ENCODE measurements at regions not wholly inside any gene's neighbourhood (a gene's known extent, or its start where the extent isn't known, plus 50 kb on each side); places are given as distances from the start of the nearest gene placed in this dataset.
A peak's percentile ranks its signal among the peaks of the same experiment; 100 is the strongest.

DNA sequence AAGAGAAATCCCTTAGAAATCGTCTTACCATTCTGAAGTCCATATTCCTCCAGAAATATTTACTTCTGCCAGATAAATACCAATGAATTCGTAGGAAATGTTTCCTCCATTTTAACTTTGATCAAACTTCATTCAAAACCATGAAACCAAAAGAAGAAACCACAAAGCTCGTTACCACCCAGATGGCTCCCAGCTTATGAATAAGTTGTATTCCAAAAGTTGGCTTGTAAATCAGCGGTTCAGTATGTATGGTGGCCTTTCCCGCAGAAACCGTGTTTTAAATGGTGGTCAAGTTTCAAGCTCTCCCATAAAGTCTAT is 73.6 kb upstream of the RIPOR2 start:
- no peak overlapping the region for H3K4me3 ChIP-seq (ENCODE audit: control insufficient read depth in 1 of 2, extremely low read depth in 1 of 2, low read length in 1 of 2)

DNA sequence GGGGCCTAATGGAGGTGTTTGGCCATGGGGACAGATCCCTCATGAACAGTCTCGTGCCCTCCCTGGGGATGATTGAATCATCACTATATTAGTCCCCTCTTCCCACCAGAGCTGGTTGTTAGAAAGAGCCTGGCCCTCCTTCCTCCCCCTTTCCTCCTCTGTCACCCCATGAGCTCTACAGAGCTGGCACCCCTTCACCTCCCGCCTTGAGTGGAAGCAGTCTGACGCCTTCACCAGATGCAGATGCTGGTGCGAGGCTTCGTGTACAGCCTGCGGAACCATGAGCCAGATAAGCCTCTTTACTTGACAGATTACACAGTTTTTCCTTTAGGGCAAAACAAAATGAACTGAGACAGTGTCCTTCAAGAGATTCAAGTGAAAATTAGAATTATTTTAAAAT is 74.4 kb upstream of the RIPOR2 start:
- Mint-ChIP-seq H3K4me3 (peak overlapping the region in 1 of 3 donors; percentile 68), H3K9me3 (no peaks in the 10 kb centered on the region), H3K27me3 (no peaks in the 10 kb centered on the region), H3K27ac (peak overlapping the region; percentile 74 to 88), H3K4me1 (peaks cover 84 to 88% (median 86%) of the 10 kb centered on the region in 3 donors), H3K36me3 (no peaks in the 10 kb centered on the region)
- no peak overlapping the region for H3K27ac ChIP-seq (ENCODE audit: low read length)
- ChIA-PET POLR2A (interaction anchor here in 1 of 2 donors (0.6 to 1.0 kb wide), 2 partner anchors 18 to 24 kb away, joined by 3 read pairs; no protein-coding TSS in a partner anchor), CTCF (interaction anchor here in 1 of 2 donors (1.8 kb wide), 1 partner anchor 19 kb away, joined by 10 read pairs; no protein-coding TSS in a partner anchor)
- H3K4me1 ChIP-seq (ENCODE audit: control insufficient read depth in 1 of 2, extremely low read depth in 1 of 2, insufficient read depth in 2 of 2, low read length in 2 of 2) = peaks cover 47 to 51% of the 10 kb centered on the region in 2 experiments
- H3K36me3 ChIP-seq (ENCODE audit: control insufficient read depth in 2 of 2, extremely low read depth in 1 of 2, insufficient read depth in 1 of 2, low read length in 1 of 2) = peaks cover 0 to 4% of the 10 kb centered on the region in 2 donors
- DNase-seq (peak in 5 of 35 experiments; percentile 13 to 46 (median 24)), ATAC-seq (replicated peaks in 1 of 4) (no peak)
- H3K27me3 ChIP-seq (replicated peaks in 1 of 2; ENCODE audit: control insufficient read depth in 2 of 2, extremely low read depth in 1 of 2, insufficient read depth in 2 of 2, low read length in 1 of 2) = no peaks in the 10 kb centered on the region
- no peaks in the 10 kb centered on the region for H3K9me3 ChIP-seq
- H3K4me3 ChIP-seq (ENCODE audit: control insufficient read depth in 1 of 2, extremely low read depth in 1 of 2, low read length in 1 of 2) = no peak overlapping the region
- WGBS (ENCODE audit: insufficient coverage) = 83% methylated on average over 3 of the region's 6 CpGs

More for the DNA sequence above, 73.6 kb upstream of the RIPOR2 start:
- peaks cover 47 to 52% of the 10 kb centered on the region in 2 experiments for H3K4me1 ChIP-seq (ENCODE audit: control insufficient read depth in 1 of 2, extremely low read depth in 1 of 2, insufficient read depth in 2 of 2, low read length in 2 of 2)
- ChIA-PET CTCF (interaction anchor here (0.6 to 1.9 kb wide), 9 partner anchors 8 to 160 kb away, joined by 3 to 11 read pairs (median 3); no protein-coding TSS in a partner anchor), POLR2A (interaction anchor here (0.6 to 1.0 kb wide), 6 partner anchors 8 to 88 kb away, joined by 3 to 5 read pairs (median 3); no protein-coding TSS in a partner anchor)
- no peaks in the 10 kb centered on the region for H3K27me3 Mint-ChIP-seq
- H3K36me3 Mint-ChIP-seq = no peaks in the 10 kb centered on the region
- H3K27ac ChIP-seq (ENCODE audit: low read length) = peak overlapping the region; percentile 35
- H3K4me1 Mint-ChIP-seq = peaks cover 84 to 88% (median 86%) of the 10 kb centered on the region in 3 donors
- peak overlapping the region; percentile 37 to 68 (median 55) for H3K4me3 Mint-ChIP-seq
- no peaks in the 10 kb centered on the region for H3K9me3 ChIP-seq
- H3K36me3 ChIP-seq (ENCODE audit: control insufficient read depth in 2 of 2, extremely low read depth in 1 of 2, insufficient read depth in 1 of 2, low read length in 1 of 2) = no peaks in the 10 kb centered on the region
- H3K27me3 ChIP-seq (replicated peaks in 1 of 2; ENCODE audit: control insufficient read depth in 2 of 2, extremely low read depth in 1 of 2, insufficient read depth in 2 of 2, low read length in 1 of 2) = no peaks in the 10 kb centered on the region
- DNase-seq = peak in 1 of 35 experiments; percentile 40
- no peaks in the 10 kb centered on the region for H3K9me3 Mint-ChIP-seq
- 60% methylated on average over 1 of the region's 6 CpGs for WGBS (ENCODE audit: insufficient coverage)
- peak overlapping the region; percentile 86 to 88 for H3K27ac Mint-ChIP-seq
- ATAC-seq (replicated peaks in 1 of 4) = peak in 2 of 4 experiments; percentile 28 to 46

- Histone ChIP-seq H3K27ac (ENCODE audit: low read length) (no peak overlapping the region), H3K4me1 (ENCODE audit: control insufficient read depth in 1 of 2, extremely low read depth in 1 of 2, insufficient read depth in 2 of 2, low read length in 2 of 2) (peaks cover 47 to 53% of the 10 kb centered on the region in 2 experiments), H3K9me3 (no peaks in the 10 kb centered on the region), H3K27me3 (replicated peaks in 1 of 2; ENCODE audit: control insufficient read depth in 2 of 2, extremely low read depth in 1 of 2, insufficient read depth in 2 of 2, low read length in 1 of 2) (no peaks in the 10 kb centered on the region), H3K4me3 (ENCODE audit: control insufficient read depth in 1 of 2, extremely low read depth in 1 of 2, low read length in 1 of 2) (no peak overlapping the region), H3K36me3 (ENCODE audit: control insufficient read depth in 2 of 2, extremely low read depth in 1 of 2, insufficient read depth in 1 of 2, low read length in 1 of 2) (peaks cover 0 to 4% of the 10 kb centered on the region in 2 donors)
- ChIA-PET CTCF (no interaction called here), POLR2A (no interaction called here)
- WGBS (ENCODE audit: insufficient coverage) = 100% methylated on average over 2 of the region's 3 CpGs
- H3K4me1 Mint-ChIP-seq = peaks cover 82 to 87% (median 85%) of the 10 kb centered on the region in 3 donors
- no peak overlapping the region for H3K4me3 Mint-ChIP-seq
- no peak for DNase-seq
- no peaks in the 10 kb centered on the region for H3K36me3 Mint-ChIP-seq
- H3K27me3 Mint-ChIP-seq = no peaks in the 10 kb centered on the region
- H3K9me3 Mint-ChIP-seq = no peaks in the 10 kb centered on the region
- H3K27ac Mint-ChIP-seq = no peak overlapping the region
- no peak for ATAC-seq (replicated peaks in 1 of 4)
Measured at GRCh38 chr6:25010902-25011625, 75.3 kb upstream of the RIPOR2 start.

GRCh38 chr6:25012657-25013056 is 76.9 kb upstream of the RIPOR2 start:
- Histone ChIP-seq H3K36me3 (ENCODE audit: control insufficient read depth in 2 of 2, extremely low read depth in 1 of 2, insufficient read depth in 1 of 2, low read length in 1 of 2) (peaks cover 0 to 4% of the 10 kb centered on the region in 2 donors), H3K4me3 (ENCODE audit: control insufficient read depth in 1 of 2, extremely low read depth in 1 of 2, low read length in 1 of 2) (no peak overlapping the region), H3K9me3 (no peaks in the 10 kb centered on the region), H3K27ac (ENCODE audit: low read length) (no peak overlapping the region), H3K27me3 (replicated peaks in 1 of 2; ENCODE audit: control insufficient read depth in 2 of 2, extremely low read depth in 1 of 2, insufficient read depth in 2 of 2, low read length in 1 of 2) (no peaks in the 10 kb centered on the region), H3K4me1 (ENCODE audit: control insufficient read depth in 1 of 2, extremely low read depth in 1 of 2, insufficient read depth in 2 of 2, low read length in 2 of 2) (peaks cover 45 to 48% of the 10 kb centered on the region in 2 experiments)
- H3K4me1 Mint-ChIP-seq = peaks cover 82 to 87% (median 82%) of the 10 kb centered on the region in 3 donors
- H3K27ac Mint-ChIP-seq = peak overlapping the region in 1 of 2 donors; percentile 11
- CTCF ChIA-PET = interaction anchor here (0.7 to 4.3 kb wide), 5 partner anchors 14 to 124 kb away, joined by 3 to 29 read pairs (median 4); no protein-coding TSS in a partner anchor
- H3K36me3 Mint-ChIP-seq = no peaks in the 10 kb centered on the region
- no peak overlapping the region for H3K4me3 Mint-ChIP-seq
- DNase-seq (no peak), ATAC-seq (replicated peaks in 1 of 4) (no peak)
- no peaks in the 10 kb centered on the region for H3K9me3 Mint-ChIP-seq
- no CpG with 5 or more reads among the region's 2 CpGs for WGBS (ENCODE audit: insufficient coverage)
- H3K27me3 Mint-ChIP-seq = no peaks in the 10 kb centered on the region
- POLR2A ChIA-PET = no interaction called here

DNA sequence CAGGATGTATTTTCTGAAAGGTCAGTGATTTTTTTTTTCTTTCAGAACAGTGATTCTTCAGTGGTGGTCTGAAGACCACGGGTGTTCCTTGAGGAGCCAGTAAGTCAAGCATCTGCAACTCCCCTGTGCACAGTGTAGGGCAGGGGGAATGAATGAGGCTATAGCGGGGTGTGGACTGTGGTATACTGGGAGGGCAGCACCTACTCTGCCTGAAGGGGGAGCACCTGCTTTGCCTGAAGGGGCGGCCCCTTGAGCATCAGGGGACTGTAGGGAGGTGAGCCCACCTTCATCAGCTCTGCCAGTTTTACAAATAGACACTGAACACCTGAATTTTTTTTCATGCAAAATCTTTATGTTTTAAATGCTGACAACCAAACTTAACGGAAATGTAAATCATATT is 77.5 kb upstream of the RIPOR2 start:
- Histone ChIP-seq H3K27me3 (replicated peaks in 1 of 2; ENCODE audit: control insufficient read depth in 2 of 2, extremely low read depth in 1 of 2, insufficient read depth in 2 of 2, low read length in 1 of 2) (no peaks in the 10 kb centered on the region), H3K27ac (ENCODE audit: low read length) (no peak overlapping the region), H3K4me1 (ENCODE audit: control insufficient read depth in 1 of 2, extremely low read depth in 1 of 2, insufficient read depth in 2 of 2, low read length in 2 of 2) (peaks cover 43% of the 10 kb centered on the region in 2 experiments), H3K36me3 (ENCODE audit: control insufficient read depth in 2 of 2, extremely low read depth in 1 of 2, insufficient read depth in 1 of 2, low read length in 1 of 2) (peaks cover 0 to 4% of the 10 kb centered on the region in 2 donors), H3K9me3 (no peaks in the 10 kb centered on the region), H3K4me3 (ENCODE audit: control insufficient read depth in 1 of 2, extremely low read depth in 1 of 2, low read length in 1 of 2) (no peak overlapping the region)
- Mint-ChIP-seq H3K36me3 (no peaks in the 10 kb centered on the region), H3K9me3 (no peaks in the 10 kb centered on the region), H3K27me3 (no peaks in the 10 kb centered on the region), H3K27ac (peak overlapping the region in 1 of 2 donors; percentile 75), H3K4me3 (no peak overlapping the region), H3K4me1 (peaks cover 82 to 86% (median 82%) of the 10 kb centered on the region in 3 donors)
- WGBS (ENCODE audit: insufficient coverage) = no CpG with 5 or more reads among the region's 4 CpGs
- POLR2A ChIA-PET = no interaction called here
- ATAC-seq (replicated peaks in 1 of 4) (no peak), DNase-seq (no peak)
- CTCF ChIA-PET = interaction anchor here (0.6 to 4.3 kb wide), 5 partner anchors 13 to 79 kb away, joined by 3 to 29 read pairs (median 4); no protein-coding TSS in a partner anchor

DNA sequence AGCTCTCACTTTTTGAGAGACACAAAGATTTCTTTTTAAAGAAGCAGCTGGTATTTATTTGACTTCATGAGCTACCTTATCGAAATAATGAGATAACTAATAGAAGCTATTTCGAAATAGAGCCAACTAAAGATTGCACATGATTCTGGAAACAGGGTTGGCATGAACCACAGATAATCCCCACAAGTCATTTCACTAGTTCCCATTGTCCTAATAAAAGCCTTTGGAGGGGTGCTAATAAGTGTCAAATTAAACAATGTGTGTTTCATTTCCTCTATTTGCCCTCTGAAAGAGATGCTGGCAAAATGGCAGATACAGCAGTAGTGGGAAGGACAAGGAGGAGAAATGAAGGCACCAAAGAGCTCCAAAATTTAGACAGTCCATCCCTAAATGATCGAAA is 78.6 kb upstream of the RIPOR2 start:
- H3K4me1 Mint-ChIP-seq = peaks cover 71 to 75% (median 71%) of the 10 kb centered on the region in 3 donors
- no peaks in the 10 kb centered on the region for H3K36me3 Mint-ChIP-seq
- no peak overlapping the region for H3K4me3 Mint-ChIP-seq
- ATAC-seq (replicated peaks in 1 of 4) (no peak), DNase-seq (no peak)
- H3K9me3 Mint-ChIP-seq = no peaks in the 10 kb centered on the region
- H3K36me3 ChIP-seq (ENCODE audit: control insufficient read depth in 2 of 2, extremely low read depth in 1 of 2, insufficient read depth in 1 of 2, low read length in 1 of 2) = peaks cover 0 to 4% of the 10 kb centered on the region in 2 donors
- ChIA-PET POLR2A (no interaction called here), CTCF (interaction anchor here (0.6 to 4.3 kb wide), 11 partner anchors 12 to 159 kb away, joined by 3 to 29 read pairs (median 5); no protein-coding TSS in a partner anchor)
- H3K27ac ChIP-seq (ENCODE audit: low read length) = peak overlapping the region; percentile 57
- peak overlapping the region; percentile 90 to 93 for H3K27ac Mint-ChIP-seq
- peaks cover 32 to 34% of the 10 kb centered on the region in 2 experiments for H3K4me1 ChIP-seq (ENCODE audit: control insufficient read depth in 1 of 2, extremely low read depth in 1 of 2, insufficient read depth in 2 of 2, low read length in 2 of 2)
- H3K27me3 ChIP-seq (replicated peaks in 1 of 2; ENCODE audit: control insufficient read depth in 2 of 2, extremely low read depth in 1 of 2, insufficient read depth in 2 of 2, low read length in 1 of 2) = no peaks in the 10 kb centered on the region
- no peak overlapping the region for H3K4me3 ChIP-seq (ENCODE audit: control insufficient read depth in 1 of 2, extremely low read depth in 1 of 2, low read length in 1 of 2)
- H3K9me3 ChIP-seq = no peaks in the 10 kb centered on the region
- whole genome bisulfite sequencing (ENCODE audit: insufficient coverage) = 100% methylated on average over 1 of the region's 3 CpGs
- H3K27me3 Mint-ChIP-seq = no peaks in the 10 kb centered on the region
